Mesenchymal stem cell (in vitro differentiated cells and primary cell): ENCODE measurements at regions not wholly inside any gene's neighbourhood (a gene's known extent, or its start where the extent isn't known, plus 50 kb on each side); places are given as distances from the start of the nearest gene placed in this dataset.

Source experiments
- DNase-seq: peaks from one replicate; pipeline ENCODE4 v3.0.0-alpha.2; 2013
- H2AFZ ChIP-seq: one replicate; pipeline ENCODE4 v1.6.1; 2013; ENCODE audit warnings: low read depth, mild to moderate bottlenecking, control low read depth, inconsistent platforms, low read length, moderate library complexity
- H2AK5ac ChIP-seq: 2 replicates; pipeline ENCODE4 v1.6.1; 2013; ENCODE audit warnings: low read length, moderate library complexity, mild to moderate bottlenecking, inconsistent platforms; ENCODE audit not compliant: severe bottlenecking
- H2BK120ac ChIP-seq: one replicate; pipeline ENCODE4 v1.6.1; 2013; ENCODE audit warnings: low read depth, mild to moderate bottlenecking, inconsistent platforms, low read length, moderate library complexity
- H2BK12ac ChIP-seq, 2 experiments: one replicate each; pipeline ENCODE4 v1.6.1; 2013; ENCODE audit warnings: inconsistent platforms in 2 of 2, low read length in 2 of 2, mild to moderate bottlenecking in 2 of 2, moderate library complexity in 2 of 2, control low read depth in 1 of 2
- H2BK15ac ChIP-seq: one replicate; pipeline ENCODE4 v1.6.1; 2013; ENCODE audit warnings: mild to moderate bottlenecking, low read depth, inconsistent platforms; ENCODE audit not compliant: poor library complexity, severe bottlenecking
- H2BK5ac ChIP-seq: 2 replicates; pipeline ENCODE4 v1.6.1; 2013; ENCODE audit warnings: low read depth, mild to moderate bottlenecking, low read length, control low read depth, inconsistent platforms; ENCODE audit not compliant: poor library complexity, severe bottlenecking
- H3K14ac ChIP-seq, 2 experiments: one replicate each; pipeline ENCODE4 v1.6.1; 2013; ENCODE audit warnings: inconsistent platforms in 2 of 2, low read length in 2 of 2, control low read depth in 1 of 2, mild to moderate bottlenecking in 1 of 2, moderate library complexity in 1 of 2
- H3K18ac ChIP-seq, 2 experiments: one replicate each; pipeline ENCODE4 v1.6.1; 2013; ENCODE audit warnings: inconsistent platforms in 2 of 2, low read length in 2 of 2, control low read depth in 1 of 2, low read depth in 1 of 2, mild to moderate bottlenecking in 1 of 2
- H3K23ac ChIP-seq, 2 experiments: one replicate each; pipeline ENCODE4 v1.6.1; 2013; ENCODE audit warnings: inconsistent platforms in 2 of 2, low read length in 2 of 2, mild to moderate bottlenecking in 2 of 2, moderate library complexity in 2 of 2, control low read depth in 1 of 2
- H3K27ac ChIP-seq: 2 replicates; pipeline ENCODE4 v1.5.1; 2013; ENCODE audit warnings: mild to moderate bottlenecking, moderate library complexity, low read length, control low read depth, inconsistent platforms; ENCODE audit not compliant: poor library complexity, severe bottlenecking
- H3K27me3 ChIP-seq, 2 experiments: 2 replicates each; pipeline versions ENCODE4 v1.6.1 to v1.7.0; 2013; ENCODE audit warnings: low read length in 2 of 2, mild to moderate bottlenecking in 2 of 2, moderate library complexity in 2 of 2, control low read depth in 1 of 2, inconsistent platforms in 1 of 2; ENCODE audit not compliant: control insufficient read depth in 1 of 2, insufficient read depth in 1 of 2
- H3K36me3 ChIP-seq, 2 experiments: 2 replicates each; pipeline versions ENCODE4 v1.6.1 to v1.7.0; 2013; ENCODE audit warnings: low read length in 2 of 2, control low read depth in 1 of 2, inconsistent platforms in 1 of 2, low read depth in 1 of 2, mild to moderate bottlenecking in 1 of 2; ENCODE audit not compliant: insufficient read depth in 2 of 2, control insufficient read depth in 1 of 2
- H3K4ac ChIP-seq, 2 experiments: one replicate each; pipeline ENCODE4 v1.6.1; 2013; ENCODE audit warnings: inconsistent platforms in 2 of 2, low read length in 2 of 2, mild to moderate bottlenecking in 2 of 2, moderate library complexity in 2 of 2, control low read depth in 1 of 2, low read depth in 1 of 2
- H3K4me1 ChIP-seq: 2 replicates; pipeline ENCODE4 v1.6.1; 2013; ENCODE audit warnings: low read depth, low read length, control low read depth; ENCODE audit not compliant: control insufficient read depth, insufficient read depth
- H3K4me2 ChIP-seq: 2 replicates; pipeline ENCODE4 v1.6.1; 2013; ENCODE audit warnings: low read length, mild to moderate bottlenecking, inconsistent platforms; ENCODE audit not compliant: poor library complexity, severe bottlenecking
- H3K4me3 ChIP-seq, 2 experiments: 2 replicates each; pipeline versions ENCODE4 v1.5.1 to v1.7.0; 2013; ENCODE audit warnings: low read length in 2 of 2, mild to moderate bottlenecking in 2 of 2, control low read depth in 1 of 2, low read depth in 1 of 2; ENCODE audit not compliant: insufficient read depth in 1 of 2
- H3K79me1 ChIP-seq: replicated peaks from 2 replicates; pipeline ENCODE4 v1.6.1; 2013; ENCODE audit warnings: mild to moderate bottlenecking, control low read depth, low read length, inconsistent platforms; ENCODE audit not compliant: poor library complexity, severe bottlenecking
- H3K9ac ChIP-seq: 2 replicates; pipeline ENCODE4 v1.7.0; 2013; ENCODE audit warnings: mild to moderate bottlenecking, low read length, moderate library complexity
- H3K9me3 ChIP-seq: 2 replicates; pipeline ENCODE4 v1.7.0; 2013; ENCODE audit warnings: mild to moderate bottlenecking, low read length; ENCODE audit not compliant: control insufficient read depth
- H4K8ac ChIP-seq: one replicate; pipeline ENCODE4 v1.6.1; 2013; ENCODE audit warnings: inconsistent platforms, mild to moderate bottlenecking, low read length, moderate library complexity
- H4K91ac ChIP-seq: one replicate; pipeline ENCODE4 v1.6.1; 2013; ENCODE audit warnings: mild to moderate bottlenecking, low read length, inconsistent platforms
- WGBS: methylation state at CpG from one replicate; pipeline ENCODE4 v1.1.7; 2013; ENCODE audit warnings: mixed read lengths; 5-methylcytosine and 5-hydroxymethylcytosine counted together

DNA sequence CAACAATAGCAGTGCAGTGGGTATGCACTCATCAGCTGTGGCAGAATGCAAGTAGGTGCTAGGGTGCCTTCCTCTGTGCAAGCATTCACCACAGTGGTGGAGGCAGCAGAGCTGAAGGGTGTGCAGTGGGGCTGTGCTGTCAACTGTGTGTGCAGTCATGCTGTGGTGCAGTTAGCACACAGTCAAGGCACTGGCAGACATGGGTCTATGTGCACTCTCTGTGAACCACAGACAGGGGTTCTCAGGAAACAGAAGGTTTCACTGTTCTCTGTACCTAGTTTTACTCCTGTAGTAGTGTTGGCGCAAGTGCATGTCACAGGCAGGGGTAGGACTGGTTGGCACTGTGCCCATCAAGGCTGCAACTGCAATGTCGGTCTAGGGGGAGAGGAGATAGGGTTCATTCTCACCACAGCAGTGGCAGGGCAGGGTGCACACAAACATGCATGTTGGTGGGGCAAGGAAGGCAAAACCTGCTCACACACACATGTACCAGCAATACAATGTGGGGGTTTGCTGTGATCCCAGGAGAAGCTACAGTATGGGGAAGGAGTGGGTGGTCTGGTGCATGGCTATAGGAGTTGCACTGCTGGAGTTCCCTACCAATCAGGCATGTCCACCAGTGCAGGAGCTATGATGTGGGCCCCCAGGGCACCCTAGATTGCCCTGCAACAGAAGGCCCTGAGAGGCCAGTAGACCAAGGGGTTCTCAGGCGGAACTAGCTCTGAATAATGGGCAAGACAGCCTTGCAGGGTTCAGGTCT is 242.7 kb upstream of the DDX18 start:
- Histone ChIP-seq H3K9me3 (peaks cover 4% of the 10 kb centered on the region), H2BK5ac (no peak overlapping the region), H2AFZ (no peak overlapping the region), H2BK15ac (no peak overlapping the region), H3K27ac (no peak overlapping the region), H3K4me2 (no peak overlapping the region), H3K79me1 (no peaks in the 10 kb centered on the region), H3K14ac (no peak overlapping the region), H3K36me3 (no peaks in the 10 kb centered on the region), H4K91ac (peak overlapping the region; percentile 61), H3K4me1 (no peaks in the 10 kb centered on the region), H3K18ac (no peak overlapping the region), H2BK120ac (no peak overlapping the region), H3K4ac (no peak overlapping the region), H4K8ac (no peak overlapping the region), H2AK5ac (no peak overlapping the region), H3K9ac (no peak overlapping the region), H3K27me3 (no peaks in the 10 kb centered on the region), H2BK12ac (no peak overlapping the region), H3K4me3 (no peak overlapping the region), H3K23ac (no peak overlapping the region)
- DNase-seq: no peak
- 54% methylated on average over 3 of the region's 3 CpGs for WGBS

DNA sequence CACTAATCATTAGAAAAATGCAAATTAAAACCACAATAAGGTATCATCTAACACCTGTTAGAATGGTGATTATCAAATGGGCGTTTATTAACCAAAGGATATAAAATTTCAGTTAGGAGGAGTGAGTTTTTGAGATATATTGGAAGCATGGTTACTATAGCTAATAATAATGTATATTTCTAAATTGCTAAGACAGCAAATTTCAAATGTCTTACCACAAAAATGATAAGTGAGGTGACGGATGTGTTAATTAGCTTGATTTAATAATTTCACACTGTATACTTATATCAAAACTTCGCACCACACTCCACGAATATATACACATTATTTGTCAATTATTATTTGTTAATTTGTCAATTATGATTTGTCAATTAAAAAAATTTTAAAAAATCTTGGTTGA is 227.2 kb upstream of the DDX18 start:
- no CpG with 5 or more reads among the region's 4 CpGs for WGBS
- H3K9me3 ChIP-seq: peaks cover 11% of the 10 kb centered on the region
- no peak overlapping the region for H3K9ac ChIP-seq

DNA sequence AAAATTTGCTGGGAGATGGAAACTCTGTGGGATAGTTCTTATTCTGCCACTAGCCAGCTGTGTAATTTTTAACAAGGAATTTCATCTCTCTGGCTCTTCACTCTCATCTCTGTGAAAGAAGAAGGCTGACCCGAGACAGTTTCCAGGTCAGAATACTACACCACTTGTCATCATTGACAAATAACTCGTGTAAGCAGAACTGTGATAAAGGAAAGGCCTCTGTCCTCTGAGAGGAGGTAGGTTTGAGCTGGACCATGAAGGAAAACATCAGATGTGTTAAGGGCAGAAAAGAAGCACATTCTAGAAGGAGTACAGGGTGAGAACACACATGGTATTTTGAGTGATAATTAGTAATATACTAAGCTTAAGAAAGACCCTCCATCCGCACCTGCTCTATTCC is 211.4 kb upstream of the DDX18 start:
- H3K23ac ChIP-seq: no peak overlapping the region
- no peak overlapping the region for H2BK15ac ChIP-seq
- 75% methylated on average over 2 of the region's 3 CpGs for WGBS
- no peak overlapping the region for H3K14ac ChIP-seq
- H2AK5ac ChIP-seq: no peak overlapping the region
- H3K18ac ChIP-seq: no peak overlapping the region
- DNase-seq: no peak
- H2BK120ac ChIP-seq: no peak overlapping the region
- H3K79me1 ChIP-seq: no peaks in the 10 kb centered on the region
- no peak overlapping the region for H2BK12ac ChIP-seq
- no peaks in the 10 kb centered on the region for H3K36me3 ChIP-seq
- H3K27ac ChIP-seq: no peak overlapping the region
- H3K4me1 ChIP-seq: no peaks in the 10 kb centered on the region
- H3K27me3 ChIP-seq: no peaks in the 10 kb centered on the region
- H3K9me3 ChIP-seq: no peaks in the 10 kb centered on the region
- H3K4me2 ChIP-seq: no peak overlapping the region
- H3K4ac ChIP-seq: no peak overlapping the region
- no peak overlapping the region for H4K8ac ChIP-seq
- no peak overlapping the region for H3K4me3 ChIP-seq
- no peak overlapping the region for H3K9ac ChIP-seq
- no peak overlapping the region for H4K91ac ChIP-seq
- H2BK5ac ChIP-seq: no peak overlapping the region
- no peak overlapping the region for H2AFZ ChIP-seq

More for the DNA sequence above, 227.2 kb upstream of the DDX18 start:
- H3K4me3 ChIP-seq: no peak overlapping the region
- H3K4me1 ChIP-seq: no peaks in the 10 kb centered on the region
- DNase-seq: no peak
- H3K4me2 ChIP-seq: no peak overlapping the region
- H3K27me3 ChIP-seq: no peaks in the 10 kb centered on the region
- H2BK5ac ChIP-seq: no peak overlapping the region
- no peak overlapping the region for H3K23ac ChIP-seq
- H3K14ac ChIP-seq: no peak overlapping the region
- no peak overlapping the region for H3K18ac ChIP-seq
- H4K8ac ChIP-seq: no peak overlapping the region
- H2BK120ac ChIP-seq: no peak overlapping the region
- no peak overlapping the region for H2AFZ ChIP-seq
- H3K4ac ChIP-seq: no peak overlapping the region
- H2BK12ac ChIP-seq: no peak overlapping the region
- no peak overlapping the region for H2BK15ac ChIP-seq
- no peaks in the 10 kb centered on the region for H3K36me3 ChIP-seq
- no peak overlapping the region for H4K91ac ChIP-seq
- H3K79me1 ChIP-seq: no peaks in the 10 kb centered on the region
- no peak overlapping the region for H2AK5ac ChIP-seq
- no peak overlapping the region for H3K27ac ChIP-seq

DNA sequence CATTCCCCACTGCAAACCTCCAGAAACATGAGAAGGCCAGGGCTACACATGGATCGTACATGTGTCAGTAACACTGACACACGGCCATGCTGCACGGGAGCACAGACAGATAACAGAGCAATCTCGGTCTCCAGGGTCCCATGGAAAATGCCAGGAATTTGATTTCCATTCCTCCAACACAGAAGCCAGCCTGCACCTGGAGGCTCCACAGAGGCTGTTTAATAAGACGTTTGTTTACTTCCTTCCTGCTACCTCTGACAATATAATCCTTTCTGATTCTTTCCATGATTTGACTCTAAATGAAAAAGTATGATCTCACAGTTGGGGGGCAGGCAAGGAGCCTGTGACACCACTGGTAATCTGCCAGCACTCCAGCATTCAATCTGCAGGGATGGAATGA is 210.9 kb upstream of the DDX18 start:
- Histone ChIP-seq H3K4ac (no peak overlapping the region), H3K18ac (no peak overlapping the region), H4K8ac (no peak overlapping the region), H2BK120ac (no peak overlapping the region), H4K91ac (no peak overlapping the region), H3K4me2 (no peak overlapping the region), H3K9me3 (no peaks in the 10 kb centered on the region), H3K79me1 (no peaks in the 10 kb centered on the region), H3K14ac (no peak overlapping the region), H3K36me3 (no peaks in the 10 kb centered on the region), H3K23ac (no peak overlapping the region), H2BK12ac (no peak overlapping the region), H2AFZ (no peak overlapping the region), H3K4me1 (no peaks in the 10 kb centered on the region), H3K4me3 (no peak overlapping the region), H2AK5ac (no peak overlapping the region), H2BK15ac (no peak overlapping the region), H3K9ac (no peak overlapping the region), H3K27me3 (no peaks in the 10 kb centered on the region), H2BK5ac (no peak overlapping the region), H3K27ac (no peak overlapping the region)
- 61% methylated on average over 5 of the region's 5 CpGs for WGBS
- DNase-seq: no peak
